Mesendoderm (in vitro differentiated cells): ENCODE measurements at regions not wholly inside any gene's neighbourhood (a gene's known extent, or its start where the extent isn't known, plus 50 kb on each side); places are given as distances from the start of the nearest gene placed in this dataset.
A peak's percentile ranks its signal among the peaks of the same experiment; 100 is the strongest.

Experiments
- DNase-seq: peaks from one replicate; pipeline ENCODE4 v3.0.0; 2013
- H2AK5ac ChIP-seq: 2 replicates; pipeline ENCODE4 v1.6.1; 2013; ENCODE audit warnings: low read length, inconsistent platforms
- H2BK120ac ChIP-seq: 2 replicates; pipeline ENCODE4 v1.6.1; 2013; ENCODE audit warnings: low read depth, mild to moderate bottlenecking, low read length, moderate library complexity, mixed read lengths
- H2BK15ac ChIP-seq: replicated peaks from 2 replicates; pipeline ENCODE4 v1.6.1; 2013; ENCODE audit warnings: low read depth, mild to moderate bottlenecking, moderate library complexity
- H2BK5ac ChIP-seq: 2 replicates; pipeline ENCODE4 v1.6.1; 2013; ENCODE audit warnings: low read length, inconsistent platforms
- H3K18ac ChIP-seq: 2 replicates; pipeline ENCODE4 v1.6.1; 2013; ENCODE audit warnings: mild to moderate bottlenecking, low read length, mixed read lengths
- H3K23ac ChIP-seq: one replicate; pipeline ENCODE4 v1.6.1; 2013; ENCODE audit warnings: low read length
- H3K27ac ChIP-seq: 2 replicates; pipeline ENCODE4 v1.5.1; 2013; ENCODE audit warnings: low read depth, mild to moderate bottlenecking, inconsistent platforms, low read length, moderate library complexity
- H3K27me3 ChIP-seq: 2 replicates; pipeline ENCODE4 v1.6.1; 2013; ENCODE audit warnings: low read length, control low read depth, mild to moderate bottlenecking, inconsistent platforms; ENCODE audit not compliant: insufficient read depth, poor library complexity
- H3K36me3 ChIP-seq: 2 replicates; pipeline ENCODE4 v1.6.1; 2013; ENCODE audit warnings: low read length, inconsistent platforms; ENCODE audit not compliant: control insufficient read depth, insufficient read depth
- H3K4ac ChIP-seq: one replicate; pipeline ENCODE4 v1.6.1; 2013; ENCODE audit warnings: low read depth, mild to moderate bottlenecking, low read length, moderate library complexity
- H3K4me1 ChIP-seq: 2 replicates; pipeline ENCODE4 v1.6.1; 2013; ENCODE audit warnings: low read depth, low read length, inconsistent platforms; ENCODE audit not compliant: control insufficient read depth
- H3K4me2 ChIP-seq: 2 replicates; pipeline ENCODE4 v1.6.1; 2013; ENCODE audit warnings: low read length
- H3K4me3 ChIP-seq: 2 replicates; pipeline ENCODE4 v1.5.1; 2013; ENCODE audit warnings: mild to moderate bottlenecking, low read length
- H3K56ac ChIP-seq: one replicate; pipeline ENCODE4 v1.6.1; 2013; ENCODE audit warnings: low read length
- H3K79me1 ChIP-seq: 2 replicates; pipeline ENCODE4 v1.6.1; 2013; ENCODE audit warnings: low read length, inconsistent platforms
- H3K79me2 ChIP-seq: 2 replicates; pipeline ENCODE4 v1.6.1; 2013; ENCODE audit warnings: mild to moderate bottlenecking, low read length; ENCODE audit not compliant: control insufficient read depth, insufficient read depth
- H3K9ac ChIP-seq: 2 replicates; pipeline ENCODE4 v1.6.1; 2013; ENCODE audit warnings: low read length, inconsistent platforms
- H4K5ac ChIP-seq: one replicate; pipeline ENCODE4 v1.6.1; 2013; ENCODE audit warnings: low read length
- H4K8ac ChIP-seq: one replicate; pipeline ENCODE4 v1.6.1; 2013; ENCODE audit warnings: low read depth, mild to moderate bottlenecking, control low read depth, low read length, moderate library complexity
- WGBS: extraction: QIAGEN DNeasy Blood & Tissue Kit; methylation state at CpG from one replicate; pipeline ENCODE4 v1.1.7; 2013; ENCODE audit warnings: low lambda C conversion rate, missing lambda C conversion rate; ENCODE audit not compliant: insufficient coverage; ENCODE audit errors: extremely low coverage; 5-methylcytosine and 5-hydroxymethylcytosine counted together

DNA sequence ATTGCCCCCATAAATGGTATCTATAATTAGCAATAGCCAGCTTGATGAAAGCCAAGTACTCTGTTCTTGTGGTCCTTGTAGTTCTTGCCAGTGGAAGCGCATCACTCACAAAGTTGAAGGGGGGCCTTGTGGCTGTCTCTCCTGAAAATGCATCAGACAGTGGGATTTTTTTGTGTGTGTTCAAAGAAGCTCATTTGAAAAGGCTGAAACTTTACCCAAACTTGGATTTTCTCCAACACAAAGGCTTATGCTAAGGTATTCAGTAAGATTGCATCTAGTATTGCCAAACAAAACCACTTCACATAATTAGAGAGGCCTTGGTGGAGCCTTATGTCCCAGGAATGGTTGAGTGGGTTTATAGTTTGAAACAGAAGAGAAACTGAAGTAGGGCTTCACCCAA, 216.7 kb upstream of the TMTC1 start:
- no peak overlapping the region for H4K5ac ChIP-seq
- no CpG with 5 or more reads among the region's 1 CpG for WGBS
- H2BK120ac ChIP-seq: no peak overlapping the region
- H3K27me3 ChIP-seq: no peaks in the 10 kb centered on the region
- no peak overlapping the region for H3K4me3 ChIP-seq
- H3K56ac ChIP-seq: no peak overlapping the region
- H3K4me1 ChIP-seq: no peaks in the 10 kb centered on the region
- H3K36me3 ChIP-seq: no peaks in the 10 kb centered on the region
- no peak overlapping the region for H3K23ac ChIP-seq
- no peak overlapping the region for H3K4ac ChIP-seq
- no peak overlapping the region for H2BK15ac ChIP-seq
- H2AK5ac ChIP-seq: no peak overlapping the region
- H2BK5ac ChIP-seq: no peak overlapping the region
- no peaks in the 10 kb centered on the region for H3K79me2 ChIP-seq
- DNase-seq: no peak
- H4K8ac ChIP-seq: no peak overlapping the region
- no peak overlapping the region for H3K27ac ChIP-seq
- H3K9ac ChIP-seq: no peak overlapping the region
- H3K4me2 ChIP-seq: no peak overlapping the region
- no peaks in the 10 kb centered on the region for H3K79me1 ChIP-seq
- no peak overlapping the region for H3K18ac ChIP-seq

- H3K4ac ChIP-seq: no peak overlapping the region
- H3K79me1 ChIP-seq: no peaks in the 10 kb centered on the region
- no peak overlapping the region for H3K27ac ChIP-seq
- WGBS: no CpG with 5 or more reads among the region's 3 CpGs
- no peaks in the 10 kb centered on the region for H3K4me1 ChIP-seq
- no peak overlapping the region for H4K8ac ChIP-seq
- H2BK15ac ChIP-seq: no peak overlapping the region
- no peak overlapping the region for H3K4me3 ChIP-seq
- H3K9ac ChIP-seq: no peak overlapping the region
- no peak for DNase-seq
- no peaks in the 10 kb centered on the region for H3K36me3 ChIP-seq
- no peaks in the 10 kb centered on the region for H3K79me2 ChIP-seq
- no peak overlapping the region for H3K4me2 ChIP-seq
- H2BK5ac ChIP-seq: no peak overlapping the region
- H3K23ac ChIP-seq: no peak overlapping the region
- H3K56ac ChIP-seq: no peak overlapping the region
- no peaks in the 10 kb centered on the region for H3K27me3 ChIP-seq
- H3K18ac ChIP-seq: no peak overlapping the region
- no peak overlapping the region for H2BK120ac ChIP-seq
- no peak overlapping the region for H2AK5ac ChIP-seq
- H4K5ac ChIP-seq: no peak overlapping the region
These were observed 213.3 kb upstream of the TMTC1 start for GRCh38 chr12:29996993-29997392.

- Histone ChIP-seq H2BK5ac (no peak overlapping the region), H3K23ac (no peak overlapping the region), H3K4ac (no peak overlapping the region), H3K4me2 (no peak overlapping the region), H4K8ac (no peak overlapping the region), H4K5ac (no peak overlapping the region), H3K79me2 (no peaks in the 10 kb centered on the region), H3K56ac (no peak overlapping the region), H3K79me1 (no peaks in the 10 kb centered on the region), H3K18ac (no peak overlapping the region), H3K27me3 (no peaks in the 10 kb centered on the region), H3K36me3 (no peaks in the 10 kb centered on the region), H3K27ac (no peak overlapping the region), H2BK120ac (no peak overlapping the region), H3K4me1 (no peaks in the 10 kb centered on the region), H2AK5ac (no peak overlapping the region), H3K4me3 (no peak overlapping the region), H3K9ac (no peak overlapping the region), H2BK15ac (no peak overlapping the region)
- no CpG with 5 or more reads among the region's 2 CpGs for WGBS
- DNase-seq: peak; percentile 58
These were observed 208.6 kb upstream of the TMTC1 start for GRCh38 chr12:29992366-29992765.

GRCh38 chr12:29991924-29992323, 208.2 kb upstream of the TMTC1 start:
- no peak overlapping the region for H2AK5ac ChIP-seq
- H2BK120ac ChIP-seq: no peak overlapping the region
- H3K56ac ChIP-seq: no peak overlapping the region
- no peaks in the 10 kb centered on the region for H3K27me3 ChIP-seq
- no peak overlapping the region for H2BK5ac ChIP-seq
- no peak overlapping the region for H2BK15ac ChIP-seq
- no peaks in the 10 kb centered on the region for H3K36me3 ChIP-seq
- no peak overlapping the region for H3K4me3 ChIP-seq
- no peak overlapping the region for H3K4me2 ChIP-seq
- no peaks in the 10 kb centered on the region for H3K79me2 ChIP-seq
- no peak overlapping the region for H3K27ac ChIP-seq
- H3K4me1 ChIP-seq: no peaks in the 10 kb centered on the region
- DNase-seq: no peak
- no peak overlapping the region for H3K23ac ChIP-seq
- H3K4ac ChIP-seq: no peak overlapping the region
- H4K8ac ChIP-seq: no peak overlapping the region
- WGBS: no CpG with 5 or more reads among the region's 2 CpGs
- no peaks in the 10 kb centered on the region for H3K79me1 ChIP-seq
- H3K18ac ChIP-seq: no peak overlapping the region
- H3K9ac ChIP-seq: no peak overlapping the region
- H4K5ac ChIP-seq: no peak overlapping the region

DNA sequence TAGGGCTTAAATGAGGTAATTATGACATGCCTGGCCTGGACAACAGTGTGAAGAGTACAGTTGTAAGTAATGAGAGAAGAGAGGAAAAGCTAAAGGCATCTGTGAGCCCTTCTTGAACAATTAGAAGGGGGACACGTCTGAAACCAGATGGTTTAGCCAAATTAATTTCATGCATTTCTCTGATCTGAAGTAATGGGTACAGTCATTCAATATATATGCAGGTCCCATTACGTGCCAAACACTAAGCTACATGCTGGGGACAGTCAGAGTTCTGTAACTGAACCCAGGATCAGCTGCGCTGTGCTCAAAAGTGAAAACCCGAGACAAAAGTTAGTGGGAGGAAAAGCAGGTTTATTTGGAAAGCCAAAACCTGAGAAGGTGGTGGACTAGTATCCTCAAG, 207.2 kb upstream of the TMTC1 start:
- Histone ChIP-seq H3K4me2 (no peak overlapping the region), H3K27me3 (no peaks in the 10 kb centered on the region), H3K18ac (no peak overlapping the region), H3K4me3 (no peak overlapping the region), H2BK5ac (no peak overlapping the region), H2AK5ac (no peak overlapping the region), H3K4ac (no peak overlapping the region), H2BK15ac (no peak overlapping the region), H3K27ac (no peak overlapping the region), H3K56ac (no peak overlapping the region), H3K79me2 (no peaks in the 10 kb centered on the region), H4K5ac (no peak overlapping the region), H3K23ac (no peak overlapping the region), H3K36me3 (no peaks in the 10 kb centered on the region), H4K8ac (no peak overlapping the region), H3K79me1 (no peaks in the 10 kb centered on the region), H3K4me1 (no peaks in the 10 kb centered on the region), H3K9ac (no peak overlapping the region), H2BK120ac (no peak overlapping the region)
- whole genome bisulfite sequencing: no CpG with 5 or more reads among the region's 4 CpGs
- no peak for DNase-seq

DNA sequence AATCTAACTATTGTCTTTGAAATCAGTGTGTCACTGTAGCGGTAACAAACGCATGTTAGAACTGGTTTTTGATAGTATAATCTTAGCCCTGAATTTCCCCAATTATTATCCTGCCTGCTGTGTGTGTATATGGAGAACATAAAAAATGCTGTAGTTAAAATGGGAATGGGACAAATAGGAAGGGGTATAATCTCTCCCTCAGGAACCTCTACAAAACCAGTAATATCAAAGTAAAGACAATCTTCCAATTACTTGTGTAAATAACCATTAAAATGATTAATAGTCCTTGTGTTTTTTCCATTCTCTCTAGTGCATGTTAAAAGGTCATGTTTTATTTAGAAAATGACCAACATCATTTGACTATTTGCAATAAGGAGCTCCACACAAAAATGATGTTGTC, 200.1 kb upstream of the TMTC1 start:
- H3K27me3 ChIP-seq: no peaks in the 10 kb centered on the region
- no peaks in the 10 kb centered on the region for H3K36me3 ChIP-seq
- H2BK15ac ChIP-seq: no peak overlapping the region
- no peak overlapping the region for H4K8ac ChIP-seq
- no peak overlapping the region for H3K4ac ChIP-seq
- H3K56ac ChIP-seq: no peak overlapping the region
- no peak for DNase-seq
- H3K4me3 ChIP-seq: no peak overlapping the region
- H3K4me1 ChIP-seq: no peaks in the 10 kb centered on the region
- no peak overlapping the region for H4K5ac ChIP-seq
- H3K4me2 ChIP-seq: no peak overlapping the region
- no CpG with 5 or more reads among the region's 2 CpGs for WGBS
- no peak overlapping the region for H3K23ac ChIP-seq
- no peak overlapping the region for H2BK5ac ChIP-seq
- H3K27ac ChIP-seq: no peak overlapping the region
- no peak overlapping the region for H3K9ac ChIP-seq
- no peaks in the 10 kb centered on the region for H3K79me2 ChIP-seq
- no peak overlapping the region for H3K18ac ChIP-seq
- no peak overlapping the region for H2BK120ac ChIP-seq
- H3K79me1 ChIP-seq: no peaks in the 10 kb centered on the region
- no peak overlapping the region for H2AK5ac ChIP-seq
